MCF 10A (cell line): ENCODE measurements at regions not wholly inside any gene's neighbourhood (a gene's known extent, or its start where the extent isn't known, plus 50 kb on each side); places are given as distances from the start of the nearest gene placed in this dataset.

Experiments
- BruUV-seq: library from RNA; stranded (reverse); fragments of 400-500 nt; replicated peaks from 2 replicates; lab custom pipeline; 2021; lab: Mats Ljungman, UMichigan
- CTCF ChIA-PET: fragments of 300-600 bp; sonication (Branson Sonifier 250); formaldehyde crosslinking; extraction: SDS; loops from one replicate; lab custom pipeline; 2021; ENCODE audit warnings: antibody characterized with exemption, inconsistent platforms; lab: Yijun Ruan, JAX
- POLR2A ChIA-PET: fragments of 300-600, 350-650 bp; sonication (Branson Sonifier 250); formaldehyde crosslinking; extraction: SDS; loops from one replicate; lab custom pipeline; 2020; ENCODE audit warnings: antibody characterized with exemption, inconsistent platforms; lab: Yijun Ruan, JAX
- DNase-seq: peaks from one replicate; pipeline ENCODE4 v3.0.0-alpha.2; 2018; ENCODE audit not compliant: unreplicated experiment
- H3K27ac Mint-ChIP-seq: one replicate; pipeline ENCODE4 v1.8.0; 2022; ENCODE audit warnings: mild to moderate bottlenecking, low read depth, mixed read lengths; ENCODE audit not compliant: unreplicated experiment
- H3K27me3 Mint-ChIP-seq: one replicate; pipeline ENCODE4 v1.8.0; 2022; ENCODE audit warnings: mixed read lengths; ENCODE audit not compliant: insufficient read depth, unreplicated experiment
- H3K36me3 Mint-ChIP-seq: one replicate; pipeline ENCODE4 v1.8.0; 2022; ENCODE audit warnings: mild to moderate bottlenecking, moderate library complexity, mixed read lengths; ENCODE audit not compliant: insufficient read depth, unreplicated experiment
- H3K4me1 Mint-ChIP-seq: one replicate; pipeline ENCODE4 v1.8.0; 2022; ENCODE audit warnings: mixed read lengths; ENCODE audit not compliant: insufficient read depth, unreplicated experiment
- H3K4me3 Mint-ChIP-seq: one replicate; pipeline ENCODE4 v1.8.0; 2022; ENCODE audit warnings: mild to moderate bottlenecking, moderate library complexity, mixed read lengths; ENCODE audit not compliant: unreplicated experiment
- H3K9me3 Mint-ChIP-seq: one replicate; pipeline ENCODE4 v1.8.0; 2022; ENCODE audit warnings: mixed read lengths; ENCODE audit not compliant: unreplicated experiment
- CTCF ChIP-seq: fragments of 200-600 bp; IDR thresholded peaks from one replicate; pipeline ENCODE4 v1.8.0; 2022; ENCODE audit warnings: antibody characterized with exemption, mild to moderate bottlenecking; ENCODE audit not compliant: unreplicated experiment
- intact Hi-C: fragments of 100-400 bp; cut with micrococcal nuclease; formaldehyde crosslinking; loops from 2 replicates; pipeline ENCODE4 v1.14.1; 2022

GRCh38 chr4:129988957-129989356, 893.0 kb downstream of the C4orf33 start:
- Mint-ChIP-seq H3K27ac (no peak overlapping the region), H3K9me3 (no peaks in the 10 kb centered on the region), H3K36me3 (no peaks in the 10 kb centered on the region), H3K4me1 (no peaks in the 10 kb centered on the region), H3K4me3 (no peak overlapping the region), H3K27me3 (no peaks in the 10 kb centered on the region)
- TF ChIP-seq CTCF, result no peak
- ChIA-PET CTCF (no interaction called here), POLR2A (interaction anchor here (0.8 kb wide), 1 partner anchor 17 kb away, joined by 3 read pairs; no protein-coding TSS in a partner anchor)
- intact Hi-C loops, result no loop called here
- DNase-seq, result no peak
- BruUV-seq, result no TSS peak

GRCh38 chr4:129994715-129995114, 898.8 kb downstream of the C4orf33 start:
- BruUV-seq, result no TSS peak
- intact Hi-C loops, result no loop called here
- DNase-seq, result no peak
- Mint-ChIP-seq H3K27ac (no peak overlapping the region), H3K9me3 (no peaks in the 10 kb centered on the region), H3K36me3 (no peaks in the 10 kb centered on the region), H3K27me3 (no peaks in the 10 kb centered on the region), H3K4me1 (no peaks in the 10 kb centered on the region), H3K4me3 (no peak overlapping the region)
- CTCF ChIA-PET, result no interaction called here
- TF ChIP-seq CTCF, result no peak
- POLR2A ChIA-PET, result no interaction called here

- H3K27me3 Mint-ChIP-seq, result no peaks in the 10 kb centered on the region
Observed at GRCh38 chr4:129998436-129999150, 902.6 kb downstream of the C4orf33 start.

GRCh38 chr4:129999156-129999555, 903.2 kb downstream of the C4orf33 start:
- no peak overlapping the region for H3K27ac Mint-ChIP-seq

More at GRCh38 chr4:129998436-129999150, 902.6 kb downstream of the C4orf33 start:
- H3K4me1 Mint-ChIP-seq, result no peaks in the 10 kb centered on the region
- CTCF ChIA-PET, result no interaction called here
- no peak overlapping the region for H3K4me3 Mint-ChIP-seq
- POLR2A ChIA-PET, result no interaction called here
- peaks cover 6% of the 10 kb centered on the region for H3K36me3 Mint-ChIP-seq
- H3K9me3 Mint-ChIP-seq, result peaks cover 6% of the 10 kb centered on the region
- intact Hi-C loops, result no loop called here
- no peak for DNase-seq
- no peak for TF ChIP-seq CTCF
- H3K27ac Mint-ChIP-seq, result no peak overlapping the region
- BruUV-seq, result no TSS peak

More at GRCh38 chr4:129999156-129999555, 903.2 kb downstream of the C4orf33 start:
- ChIA-PET CTCF (no interaction called here), POLR2A (no interaction called here)
- TF ChIP-seq CTCF, result no peak
- no peak for DNase-seq
- BruUV-seq, result no TSS peak
- H3K36me3 Mint-ChIP-seq, result peaks cover 6% of the 10 kb centered on the region
- H3K27me3 Mint-ChIP-seq, result no peaks in the 10 kb centered on the region
- H3K4me1 Mint-ChIP-seq, result no peaks in the 10 kb centered on the region
- peaks cover 6% of the 10 kb centered on the region for H3K9me3 Mint-ChIP-seq
- intact Hi-C loops, result no loop called here
- H3K4me3 Mint-ChIP-seq, result no peak overlapping the region
